ENCODE measurements at regions not wholly inside any gene's neighbourhood (a gene's known extent, or its start where the extent isn't known, plus 50 kb on each side); places are given as distances from the start of the nearest gene placed in this dataset.

DNA sequence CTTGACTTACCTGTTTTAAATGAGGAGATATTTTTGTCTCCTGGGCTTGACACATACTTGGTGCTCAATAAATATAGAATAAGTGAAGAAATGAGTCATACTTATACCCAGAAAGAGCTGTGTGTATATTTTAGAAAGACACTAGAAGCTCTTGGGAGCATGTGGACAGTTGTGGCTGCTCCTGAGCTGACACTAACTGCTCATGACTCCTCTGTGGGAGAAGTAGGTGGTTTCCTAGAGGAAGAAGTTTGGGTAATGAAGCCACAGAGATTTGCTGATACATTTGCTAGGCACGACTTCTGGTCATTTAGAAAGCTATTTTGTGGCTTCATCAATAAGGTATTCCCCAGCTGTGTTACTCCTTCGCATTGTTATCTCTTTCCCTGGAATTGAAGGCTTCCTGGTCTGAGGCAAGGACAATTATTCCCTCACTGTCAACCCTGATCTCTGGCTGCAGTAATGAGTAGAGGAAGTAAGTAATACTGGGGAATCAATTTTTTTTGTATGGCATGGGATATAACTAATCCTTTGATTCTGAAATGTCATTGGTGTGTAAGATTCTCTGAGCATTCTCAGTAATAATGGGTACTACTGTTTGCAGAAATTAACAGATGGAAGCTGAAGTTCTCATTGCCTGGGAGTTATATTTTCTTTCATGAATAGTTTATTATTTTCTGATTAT, 79.6 kb upstream of the DCBLD2 start (continued):
- TF ChIP-seq, protein P1, sequence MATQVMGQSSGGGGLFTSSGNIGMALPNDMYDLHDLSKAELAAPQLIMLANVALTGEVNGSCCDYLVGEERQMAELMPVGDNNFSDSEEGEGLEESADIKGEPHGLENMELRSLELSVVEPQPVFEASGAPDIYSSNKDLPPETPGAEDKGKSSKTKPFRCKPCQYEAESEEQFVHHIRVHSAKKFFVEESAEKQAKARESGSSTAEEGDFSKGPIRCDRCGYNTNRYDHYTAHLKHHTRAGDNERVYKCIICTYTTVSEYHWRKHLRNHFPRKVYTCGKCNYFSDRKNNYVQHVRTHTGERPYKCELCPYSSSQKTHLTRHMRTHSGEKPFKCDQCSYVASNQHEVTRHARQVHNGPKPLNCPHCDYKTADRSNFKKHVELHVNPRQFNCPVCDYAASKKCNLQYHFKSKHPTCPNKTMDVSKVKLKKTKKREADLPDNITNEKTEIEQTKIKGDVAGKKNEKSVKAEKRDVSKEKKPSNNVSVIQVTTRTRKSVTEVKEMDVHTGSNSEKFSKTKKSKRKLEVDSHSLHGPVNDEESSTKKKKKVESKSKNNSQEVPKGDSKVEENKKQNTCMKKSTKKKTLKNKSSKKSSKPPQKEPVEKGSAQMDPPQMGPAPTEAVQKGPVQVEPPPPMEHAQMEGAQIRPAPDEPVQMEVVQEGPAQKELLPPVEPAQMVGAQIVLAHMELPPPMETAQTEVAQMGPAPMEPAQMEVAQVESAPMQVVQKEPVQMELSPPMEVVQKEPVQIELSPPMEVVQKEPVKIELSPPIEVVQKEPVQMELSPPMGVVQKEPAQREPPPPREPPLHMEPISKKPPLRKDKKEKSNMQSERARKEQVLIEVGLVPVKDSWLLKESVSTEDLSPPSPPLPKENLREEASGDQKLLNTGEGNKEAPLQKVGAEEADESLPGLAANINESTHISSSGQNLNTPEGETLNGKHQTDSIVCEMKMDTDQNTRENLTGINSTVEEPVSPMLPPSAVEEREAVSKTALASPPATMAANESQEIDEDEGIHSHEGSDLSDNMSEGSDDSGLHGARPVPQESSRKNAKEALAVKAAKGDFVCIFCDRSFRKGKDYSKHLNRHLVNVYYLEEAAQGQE (IDR thresholded peaks at IDR 0.05; ENCODE audit: low read depth, low read length): no peak
- TF ChIP-seq, protein P2, sequence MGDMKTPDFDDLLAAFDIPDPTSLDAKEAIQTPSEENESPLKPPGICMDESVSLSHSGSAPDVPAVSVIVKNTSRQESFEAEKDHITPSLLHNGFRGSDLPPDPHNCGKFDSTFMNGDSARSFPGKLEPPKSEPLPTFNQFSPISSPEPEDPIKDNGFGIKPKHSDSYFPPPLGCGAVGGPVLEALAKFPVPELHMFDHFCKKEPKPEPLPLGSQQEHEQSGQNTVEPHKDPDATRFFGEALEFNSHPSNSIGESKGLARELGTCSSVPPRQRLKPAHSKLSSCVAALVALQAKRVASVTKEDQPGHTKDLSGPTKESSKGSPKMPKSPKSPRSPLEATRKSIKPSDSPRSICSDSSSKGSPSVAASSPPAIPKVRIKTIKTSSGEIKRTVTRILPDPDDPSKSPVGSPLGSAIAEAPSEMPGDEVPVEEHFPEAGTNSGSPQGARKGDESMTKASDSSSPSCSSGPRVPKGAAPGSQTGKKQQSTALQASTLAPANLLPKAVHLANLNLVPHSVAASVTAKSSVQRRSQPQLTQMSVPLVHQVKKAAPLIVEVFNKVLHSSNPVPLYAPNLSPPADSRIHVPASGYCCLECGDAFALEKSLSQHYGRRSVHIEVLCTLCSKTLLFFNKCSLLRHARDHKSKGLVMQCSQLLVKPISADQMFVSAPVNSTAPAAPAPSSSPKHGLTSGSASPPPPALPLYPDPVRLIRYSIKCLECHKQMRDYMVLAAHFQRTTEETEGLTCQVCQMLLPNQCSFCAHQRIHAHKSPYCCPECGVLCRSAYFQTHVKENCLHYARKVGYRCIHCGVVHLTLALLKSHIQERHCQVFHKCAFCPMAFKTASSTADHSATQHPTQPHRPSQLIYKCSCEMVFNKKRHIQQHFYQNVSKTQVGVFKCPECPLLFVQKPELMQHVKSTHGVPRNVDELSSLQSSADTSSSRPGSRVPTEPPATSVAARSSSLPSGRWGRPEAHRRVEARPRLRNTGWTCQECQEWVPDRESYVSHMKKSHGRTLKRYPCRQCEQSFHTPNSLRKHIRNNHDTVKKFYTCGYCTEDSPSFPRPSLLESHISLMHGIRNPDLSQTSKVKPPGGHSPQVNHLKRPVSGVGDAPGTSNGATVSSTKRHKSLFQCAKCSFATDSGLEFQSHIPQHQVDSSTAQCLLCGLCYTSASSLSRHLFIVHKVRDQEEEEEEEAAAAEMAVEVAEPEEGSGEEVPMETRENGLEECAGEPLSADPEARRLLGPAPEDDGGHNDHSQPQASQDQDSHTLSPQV (IDR thresholded peaks at IDR 0.05): no peak
- TF ChIP-seq MTA2 (IDR thresholded peaks at IDR 0.05; ENCODE audit: low read depth) (peak; percentile 83), KDM1A (IDR thresholded peaks at IDR 0.05; ENCODE audit: borderline replicate concordance) (no peak), STAT3 (IDR thresholded peaks at IDR 0.05; ENCODE audit: low read depth, low read length) (no peak), CEBPB (IDR thresholded peaks at IDR 0.05; ENCODE audit: borderline replicate concordance in 1 of 2, low read depth in 2 of 2, low read length in 2 of 2) (no peak), HCFC1 (IDR thresholded peaks at IDR 0.05; ENCODE audit: low read length) (no peak), PAX8 (IDR thresholded peaks at IDR 0.05) (no peak), BCL11A (IDR thresholded peaks at IDR 0.05; ENCODE audit: low read depth, low read length) (peak; percentile 93), YBX1 (IDR thresholded peaks at IDR 0.05) (no peak), FOXM1 (IDR thresholded peaks at IDR 0.05; ENCODE audit: low read depth, low read length) (peak; percentile 96), TAF1 (IDR thresholded peaks at IDR 0.05; ENCODE audit: borderline replicate concordance, low read depth, low read length) (no peak), IRF4 (IDR thresholded peaks at IDR 0.05; ENCODE audit: low read depth, low read length) (peak; percentile 53), ZNF217 (IDR thresholded peaks at IDR 0.05) (peak; percentile 68; the same call in 1 of the 2 replicates), CREB1 (IDR thresholded peaks at IDR 0.05; ENCODE audit: low read depth) (0 out of 2 replicates have a peak, but pooled peaks have one; percentile 16), SIX5 (IDR thresholded peaks at IDR 0.05; ENCODE audit: low read depth, low read length, severe bottlenecking) (no peak), ETV6 (conservative IDR thresholded peaks at IDR 0.05 in 1 of 2, IDR thresholded peaks at IDR 0.05 in 1 of 2; ENCODE audit: borderline replicate concordance in 1 of 2, low read depth in 1 of 2) (no peak), MYC (IDR thresholded peaks at IDR 0.05; ENCODE audit: insufficient read depth, insufficient read length, insufficient replicate concordance, low read length, severe bottlenecking) (no peak), JUNB (IDR thresholded peaks at IDR 0.05) (peak; percentile 79), SREBF1 (IDR thresholded peaks at IDR 0.05; ENCODE audit: low read length) (no peak)
- TF ChIP-seq, protein P3, sequence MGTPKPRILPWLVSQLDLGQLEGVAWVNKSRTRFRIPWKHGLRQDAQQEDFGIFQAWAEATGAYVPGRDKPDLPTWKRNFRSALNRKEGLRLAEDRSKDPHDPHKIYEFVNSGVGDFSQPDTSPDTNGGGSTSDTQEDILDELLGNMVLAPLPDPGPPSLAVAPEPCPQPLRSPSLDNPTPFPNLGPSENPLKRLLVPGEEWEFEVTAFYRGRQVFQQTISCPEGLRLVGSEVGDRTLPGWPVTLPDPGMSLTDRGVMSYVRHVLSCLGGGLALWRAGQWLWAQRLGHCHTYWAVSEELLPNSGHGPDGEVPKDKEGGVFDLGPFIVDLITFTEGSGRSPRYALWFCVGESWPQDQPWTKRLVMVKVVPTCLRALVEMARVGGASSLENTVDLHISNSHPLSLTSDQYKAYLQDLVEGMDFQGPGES (IDR thresholded peaks at IDR 0.05): no peak
- TF ChIP-seq, protein P4, sequence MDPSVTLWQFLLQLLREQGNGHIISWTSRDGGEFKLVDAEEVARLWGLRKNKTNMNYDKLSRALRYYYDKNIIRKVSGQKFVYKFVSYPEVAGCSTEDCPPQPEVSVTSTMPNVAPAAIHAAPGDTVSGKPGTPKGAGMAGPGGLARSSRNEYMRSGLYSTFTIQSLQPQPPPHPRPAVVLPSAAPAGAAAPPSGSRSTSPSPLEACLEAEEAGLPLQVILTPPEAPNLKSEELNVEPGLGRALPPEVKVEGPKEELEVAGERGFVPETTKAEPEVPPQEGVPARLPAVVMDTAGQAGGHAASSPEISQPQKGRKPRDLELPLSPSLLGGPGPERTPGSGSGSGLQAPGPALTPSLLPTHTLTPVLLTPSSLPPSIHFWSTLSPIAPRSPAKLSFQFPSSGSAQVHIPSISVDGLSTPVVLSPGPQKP (IDR thresholded peaks at IDR 0.05; ENCODE audit: low read depth, low read length): no peak
